H9 (cell line): ENCODE measurements at regions not wholly inside any gene's neighbourhood (a gene's known extent, or its start where the extent isn't known, plus 50 kb on each side); places are given as distances from the start of the nearest gene placed in this dataset.

Experiments used
- DNase-seq: peaks from one replicate; pipeline ENCODE4 v3.0.0-alpha.2; 2017
- H2AFZ ChIP-seq: one replicate; pipeline ENCODE4 v1.6.1; 2013; ENCODE audit warnings: mild to moderate bottlenecking, low read length, control low read depth, moderate library complexity
- H2AK5ac ChIP-seq: 2 replicates; pipeline ENCODE4 v1.6.1; 2013; ENCODE audit warnings: low read length, control low read depth, mixed read lengths; ENCODE audit not compliant: insufficient read length
- H2BK120ac ChIP-seq: one replicate; pipeline ENCODE4 v1.6.1; 2013; ENCODE audit warnings: low read depth, mild to moderate bottlenecking, low read length, control low read depth, inconsistent platforms; ENCODE audit not compliant: poor library complexity, severe bottlenecking
- H2BK12ac ChIP-seq: 2 replicates; pipeline ENCODE4 v1.6.1; 2013; ENCODE audit warnings: low read length, control low read depth, mixed read lengths, low read depth; ENCODE audit not compliant: insufficient read length
- H2BK15ac ChIP-seq: 2 replicates; pipeline ENCODE4 v1.6.1; 2013; ENCODE audit warnings: low read depth, low read length, control low read depth
- H2BK20ac ChIP-seq: one replicate; pipeline ENCODE4 v1.6.1; 2013; ENCODE audit warnings: low read depth, mild to moderate bottlenecking, low read length, control low read depth, inconsistent platforms; ENCODE audit not compliant: poor library complexity, severe bottlenecking
- H2BK5ac ChIP-seq: 2 replicates; pipeline ENCODE4 v1.6.1; 2013; ENCODE audit warnings: low read length, control low read depth, mixed read lengths; ENCODE audit not compliant: insufficient read length
- H3K14ac ChIP-seq: 2 replicates; pipeline ENCODE4 v1.6.1; 2013; ENCODE audit warnings: low read length, control low read depth; ENCODE audit not compliant: insufficient read depth
- H3K18ac ChIP-seq: 2 replicates; pipeline ENCODE4 v1.6.1; 2013; ENCODE audit warnings: low read depth, mild to moderate bottlenecking, mixed read lengths, low read length, control low read depth; ENCODE audit not compliant: insufficient read length
- H3K23ac ChIP-seq: 2 replicates; pipeline ENCODE4 v1.6.1; 2013; ENCODE audit warnings: low read length, control low read depth, mixed read lengths, low read depth; ENCODE audit not compliant: insufficient read length
- H3K23me2 ChIP-seq: 2 replicates; pipeline ENCODE4 v1.6.1; 2013; ENCODE audit warnings: low read depth, mild to moderate bottlenecking, mixed read lengths, low read length, control low read depth; ENCODE audit not compliant: insufficient read length, poor library complexity, severe bottlenecking
- H3K27ac ChIP-seq: 2 replicates; pipeline ENCODE4 v1.5.1; 2013; ENCODE audit warnings: low read length, control low read depth, mixed read lengths, low read depth; ENCODE audit not compliant: insufficient read length
- H3K27me3 ChIP-seq: 2 replicates; pipeline ENCODE4 v1.6.1; 2013; ENCODE audit warnings: low read length, control low read depth, inconsistent platforms; ENCODE audit not compliant: insufficient read depth
- H3K4ac ChIP-seq: 2 replicates; pipeline ENCODE4 v1.6.1; 2013; ENCODE audit warnings: low read depth, mild to moderate bottlenecking, control low read depth, inconsistent platforms, low read length, moderate library complexity
- H3K4me1 ChIP-seq: 2 replicates; pipeline ENCODE4 v1.6.1; 2013; ENCODE audit warnings: low read length, control low read depth, inconsistent platforms; ENCODE audit not compliant: insufficient read depth
- H3K4me2 ChIP-seq: 2 replicates; pipeline ENCODE4 v1.6.1; 2013; ENCODE audit warnings: low read length, control low read depth, mixed read lengths; ENCODE audit not compliant: insufficient read length, insufficient read depth
- H3K56ac ChIP-seq: 2 replicates; pipeline ENCODE4 v1.6.1; 2013; ENCODE audit warnings: low read depth, mild to moderate bottlenecking, mixed read lengths, low read length, control low read depth; ENCODE audit not compliant: insufficient read length
- H3K79me1 ChIP-seq: 2 replicates; pipeline ENCODE4 v1.6.1; 2013; ENCODE audit warnings: low read depth, mild to moderate bottlenecking, moderate library complexity, low read length, control low read depth, inconsistent platforms; ENCODE audit not compliant: insufficient read depth, poor library complexity, severe bottlenecking
- H3K79me2 ChIP-seq: 2 replicates; pipeline ENCODE4 v1.6.1; 2013; ENCODE audit warnings: low read length, control low read depth, inconsistent platforms; ENCODE audit not compliant: insufficient read depth
- H3K9ac ChIP-seq: 2 replicates; pipeline ENCODE4 v1.6.1; 2013; ENCODE audit warnings: low read length, control low read depth, mixed read lengths; ENCODE audit not compliant: insufficient read length; ENCODE audit errors: extremely low read depth
- H3K9me3 ChIP-seq: one replicate; pipeline ENCODE4 v1.6.1; 2013; ENCODE audit warnings: low read depth, low read length, inconsistent platforms; ENCODE audit not compliant: control insufficient read depth
- H3T11ph ChIP-seq: one replicate; pipeline ENCODE4 v1.6.1; 2013; ENCODE audit warnings: mild to moderate bottlenecking, low read length, control low read depth, inconsistent platforms
- H4K20me1 ChIP-seq: one replicate; pipeline ENCODE4 v1.6.1; 2013; ENCODE audit not compliant: control insufficient read depth, insufficient read length, insufficient read depth
- H4K5ac ChIP-seq: 2 replicates; pipeline ENCODE4 v1.6.1; 2013; ENCODE audit warnings: low read depth, mild to moderate bottlenecking, mixed read lengths, low read length, control low read depth; ENCODE audit not compliant: insufficient read length
- H4K8ac ChIP-seq: replicated peaks from 2 replicates; pipeline ENCODE4 v1.6.1; 2013; ENCODE audit warnings: low read length, control low read depth, mixed read lengths, low read depth; ENCODE audit not compliant: insufficient read length
- H4K91ac ChIP-seq: 2 replicates; pipeline ENCODE4 v1.6.1; 2013; ENCODE audit warnings: low read depth, mild to moderate bottlenecking, moderate library complexity, mixed read lengths, low read length, control low read depth; ENCODE audit not compliant: insufficient read length
- H3K27ac Mint-ChIP-seq, 3 experiments: 2 replicates in 2 of 3; 3 replicates in 1 of 3; pipeline ENCODE4 v1.8.0; 2020 to 2021; ENCODE audit warnings: mixed read lengths in 3 of 3, mild to moderate bottlenecking in 1 of 3, moderate library complexity in 1 of 3
- H3K27me3 Mint-ChIP-seq: 2 replicates; pipeline ENCODE4 v1.8.0; 2021; ENCODE audit warnings: low read depth, mild to moderate bottlenecking, moderate library complexity, mixed read lengths
- H3K36me3 Mint-ChIP-seq, 3 experiments: 2 replicates in 2 of 3; 3 replicates in 1 of 3; pipeline ENCODE4 v1.8.0; 2020 to 2021; ENCODE audit warnings: low read depth in 3 of 3, mixed read lengths in 3 of 3; ENCODE audit not compliant: insufficient read depth in 1 of 3
- H3K4me1 Mint-ChIP-seq, 2 experiments: 2 replicates each; pipeline ENCODE4 v1.8.0; 2020; ENCODE audit warnings: mixed read lengths in 2 of 2
- H3K4me3 Mint-ChIP-seq, 2 experiments: 2 replicates in 1 of 2; 3 replicates in 1 of 2; pipeline ENCODE4 v1.8.0; 2020 to 2021; ENCODE audit warnings: mild to moderate bottlenecking in 2 of 2, mixed read lengths in 2 of 2, moderate library complexity in 1 of 2
- H3K9me3 Mint-ChIP-seq, 2 experiments: 2 replicates in 1 of 2; 3 replicates in 1 of 2; pipeline ENCODE4 v1.8.0; 2020; ENCODE audit warnings: mild to moderate bottlenecking in 2 of 2, mixed read lengths in 2 of 2, moderate library complexity in 1 of 2
- WGBS: extraction: QIAGEN DNeasy Blood & Tissue Kit; methylation state at CpG from one replicate; pipeline ENCODE4 v1.1.7; 2013; ENCODE audit warnings: missing lambda C conversion rate, low lambda C conversion rate, mixed read lengths; ENCODE audit not compliant: insufficient read length; ENCODE audit errors: extremely low coverage; 5-methylcytosine and 5-hydroxymethylcytosine counted together
- TF ChIP-seq, protein P1 (sequence below): fragments of 200-600 bp; sonication (generic); conservative IDR thresholded peaks from 3 replicates; pipeline ENCODE4 v1.8.0; 2021; ENCODE audit warnings: antibody characterized with exemption, mild to moderate bottlenecking

DNA sequence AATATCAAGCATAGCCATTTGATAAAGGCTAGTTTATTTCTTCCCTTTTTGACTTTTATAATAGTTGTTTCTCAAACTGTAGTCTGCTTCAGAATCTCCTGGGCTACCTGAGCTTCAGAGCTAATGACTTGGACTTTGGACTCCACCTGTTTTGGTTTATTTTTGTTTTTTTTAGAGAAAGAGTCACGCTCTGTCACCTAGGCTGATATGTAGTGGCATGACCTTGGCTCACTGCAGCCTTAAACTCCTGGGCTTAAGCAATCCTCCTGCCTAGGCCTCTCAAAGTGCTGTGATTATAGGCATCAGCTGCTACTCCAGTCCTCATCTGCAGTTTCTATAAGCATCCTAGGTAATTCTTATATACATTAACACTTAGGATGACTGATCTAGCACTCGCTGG, 90.5 kb downstream of the DDIT4L start:
- H3K27ac ChIP-seq = no peak overlapping the region
- TF ChIP-seq, protein P1, sequence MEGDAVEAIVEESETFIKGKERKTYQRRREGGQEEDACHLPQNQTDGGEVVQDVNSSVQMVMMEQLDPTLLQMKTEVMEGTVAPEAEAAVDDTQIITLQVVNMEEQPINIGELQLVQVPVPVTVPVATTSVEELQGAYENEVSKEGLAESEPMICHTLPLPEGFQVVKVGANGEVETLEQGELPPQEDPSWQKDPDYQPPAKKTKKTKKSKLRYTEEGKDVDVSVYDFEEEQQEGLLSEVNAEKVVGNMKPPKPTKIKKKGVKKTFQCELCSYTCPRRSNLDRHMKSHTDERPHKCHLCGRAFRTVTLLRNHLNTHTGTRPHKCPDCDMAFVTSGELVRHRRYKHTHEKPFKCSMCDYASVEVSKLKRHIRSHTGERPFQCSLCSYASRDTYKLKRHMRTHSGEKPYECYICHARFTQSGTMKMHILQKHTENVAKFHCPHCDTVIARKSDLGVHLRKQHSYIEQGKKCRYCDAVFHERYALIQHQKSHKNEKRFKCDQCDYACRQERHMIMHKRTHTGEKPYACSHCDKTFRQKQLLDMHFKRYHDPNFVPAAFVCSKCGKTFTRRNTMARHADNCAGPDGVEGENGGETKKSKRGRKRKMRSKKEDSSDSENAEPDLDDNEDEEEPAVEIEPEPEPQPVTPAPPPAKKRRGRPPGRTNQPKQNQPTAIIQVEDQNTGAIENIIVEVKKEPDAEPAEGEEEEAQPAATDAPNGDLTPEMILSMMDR = no peak
- H3K36me3 Mint-ChIP-seq = no peaks in the 10 kb centered on the region
- H3K9me3 ChIP-seq = no peaks in the 10 kb centered on the region
- no peak overlapping the region for H4K5ac ChIP-seq
- H3K27me3 Mint-ChIP-seq = no peaks in the 10 kb centered on the region
- H2BK12ac ChIP-seq = no peak overlapping the region
- H2BK20ac ChIP-seq = no peak overlapping the region
- no peak overlapping the region for H3K14ac ChIP-seq
- peaks cover 46 to 48% of the 10 kb centered on the region in 2 experiments for H3K4me1 Mint-ChIP-seq
- no peak for DNase-seq
- H3T11ph ChIP-seq = no peak overlapping the region
- H3K56ac ChIP-seq = no peak overlapping the region
- H3K79me2 ChIP-seq = no peaks in the 10 kb centered on the region
- no peak overlapping the region for H3K18ac ChIP-seq
- H3K27ac Mint-ChIP-seq = no peak overlapping the region
- no peak overlapping the region for H3K4ac ChIP-seq
- H3K9me3 Mint-ChIP-seq = no peaks in the 10 kb centered on the region
- H3K23ac ChIP-seq = no peak overlapping the region
- H2BK120ac ChIP-seq = no peak overlapping the region
- H3K27me3 ChIP-seq = no peaks in the 10 kb centered on the region
- no peak overlapping the region for H2AK5ac ChIP-seq
- no peak overlapping the region for H2BK5ac ChIP-seq
- H4K20me1 ChIP-seq = no peaks in the 10 kb centered on the region
- no peak overlapping the region for H3K4me3 Mint-ChIP-seq
- no peak overlapping the region for H2AFZ ChIP-seq
- no peak overlapping the region for H3K4me2 ChIP-seq
- H3K4me1 ChIP-seq = no peaks in the 10 kb centered on the region
- no peaks in the 10 kb centered on the region for H3K79me1 ChIP-seq
- H2BK15ac ChIP-seq = no peak overlapping the region
- no peaks in the 10 kb centered on the region for H3K23me2 ChIP-seq
- no CpG with 5 or more reads among the region's 2 CpGs for WGBS
- H4K91ac ChIP-seq = no peak overlapping the region
- no peak overlapping the region for H4K8ac ChIP-seq
- no peak overlapping the region for H3K9ac ChIP-seq
